NCI-H226 (cell line): ENCODE measurements at regions not wholly inside any gene's neighbourhood (a gene's known extent, or its start where the extent isn't known, plus 50 kb on each side); places are given as distances from the start of the nearest gene placed in this dataset.
"Not testable (repeated sequence)": the region's sequence is repeated elsewhere in the genome, so short reads cannot be mapped to it uniquely, and the experiment has no call there.

Experiments
- DNase-seq: peaks from one replicate; pipeline ENCODE4 v3.0.0-alpha.2; 2015

DNA sequence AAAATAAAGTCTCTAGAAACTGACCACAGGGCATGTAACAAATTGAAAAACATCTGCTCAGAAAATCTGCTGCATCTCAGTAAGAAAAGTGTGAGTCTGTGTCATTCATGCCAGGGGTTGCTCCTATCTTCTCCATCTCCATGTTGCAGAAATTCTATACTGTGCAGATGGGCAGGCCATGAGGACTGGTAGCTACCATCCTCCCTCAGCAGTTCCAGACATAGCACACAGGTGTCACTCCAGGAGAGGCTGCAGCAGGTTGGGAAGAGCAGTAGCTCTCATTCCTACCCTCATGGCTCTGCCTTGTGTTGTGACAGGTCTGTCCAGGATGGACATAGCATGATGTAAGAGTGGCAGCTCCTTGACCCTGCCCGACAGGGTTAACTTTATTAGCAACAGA is 173.4 kb downstream of the NDUFS4 start:
- no peak for DNase-seq

DNA sequence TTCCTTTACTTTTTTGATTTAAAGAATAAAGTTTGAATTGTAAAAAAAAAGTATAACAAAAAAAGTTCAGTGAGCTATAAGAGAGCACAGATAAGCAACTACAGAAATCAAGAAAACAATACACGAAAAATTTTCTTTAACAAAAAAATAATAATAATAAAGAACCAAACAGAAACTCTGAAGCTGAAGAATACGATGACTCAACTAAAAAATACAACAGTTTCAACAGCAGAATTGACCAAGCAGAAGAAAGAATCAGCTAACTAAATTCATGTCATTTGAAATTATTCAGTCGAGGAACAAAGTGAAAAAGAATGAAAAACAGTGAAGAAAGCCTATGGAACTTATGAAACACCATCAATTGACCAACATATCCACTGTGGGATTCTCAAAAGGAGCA is 177.7 kb downstream of the NDUFS4 start:
- no peak for DNase-seq

DNA sequence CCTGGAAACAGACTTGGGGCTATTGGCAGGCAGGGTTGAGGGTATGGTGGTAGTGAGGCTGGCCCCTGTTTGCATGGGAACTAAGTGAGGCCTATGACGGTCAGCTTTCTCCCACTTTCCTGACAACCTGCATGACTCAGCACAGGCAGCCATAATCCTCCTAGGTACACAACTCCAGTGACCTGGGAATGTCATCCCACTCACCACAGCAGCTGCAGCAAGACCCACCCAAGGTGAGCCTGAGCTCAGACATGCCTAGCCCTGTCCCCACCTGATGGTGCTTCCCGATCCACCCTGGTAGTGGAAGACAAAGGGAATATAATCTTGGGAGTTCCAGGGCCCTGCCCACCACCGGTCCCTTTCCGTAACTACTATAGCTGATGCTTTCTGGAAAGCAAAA is 178.7 kb downstream of the NDUFS4 start:
- no peak for DNase-seq

DNA sequence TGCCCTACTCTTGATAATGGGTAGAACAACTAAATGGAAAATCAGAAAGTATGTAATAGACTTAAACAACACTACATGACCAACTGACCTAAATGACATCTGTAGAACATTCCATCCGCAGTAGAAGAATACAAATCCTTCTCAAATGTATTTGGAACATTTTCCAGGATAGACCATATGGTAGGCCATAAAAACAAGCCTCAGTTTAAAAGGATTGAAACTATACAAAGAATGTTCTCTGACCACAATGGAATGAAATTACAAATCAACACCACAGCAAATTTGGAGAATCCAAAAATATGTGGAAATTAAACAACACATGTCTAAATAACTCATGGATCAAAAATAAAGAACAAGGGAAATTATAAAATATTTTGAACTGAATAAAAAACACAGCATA is 189.2 kb downstream of the NDUFS4 start:
- DNase-seq = no peak

DNA sequence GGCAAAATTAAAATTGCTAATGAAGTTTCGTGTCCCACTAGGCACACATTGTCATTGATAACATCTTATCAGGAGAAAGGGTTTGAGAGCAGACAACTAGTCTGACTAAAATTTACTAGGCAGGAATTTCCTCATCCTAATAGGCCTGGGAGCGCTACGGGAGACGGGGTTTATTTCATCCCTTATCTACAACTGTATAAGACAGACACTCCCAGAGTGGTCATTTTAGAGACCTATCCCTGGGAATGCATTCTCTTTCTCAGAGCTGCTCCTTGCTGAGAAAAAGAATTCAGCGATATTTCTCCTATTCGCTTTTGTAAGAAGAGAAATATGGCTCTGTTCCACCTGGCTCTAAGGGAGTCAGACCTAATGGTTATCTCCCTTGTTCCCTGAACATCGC is 191.8 kb downstream of the NDUFS4 start:
- not testable (repeated sequence) for DNase-seq

DNA sequence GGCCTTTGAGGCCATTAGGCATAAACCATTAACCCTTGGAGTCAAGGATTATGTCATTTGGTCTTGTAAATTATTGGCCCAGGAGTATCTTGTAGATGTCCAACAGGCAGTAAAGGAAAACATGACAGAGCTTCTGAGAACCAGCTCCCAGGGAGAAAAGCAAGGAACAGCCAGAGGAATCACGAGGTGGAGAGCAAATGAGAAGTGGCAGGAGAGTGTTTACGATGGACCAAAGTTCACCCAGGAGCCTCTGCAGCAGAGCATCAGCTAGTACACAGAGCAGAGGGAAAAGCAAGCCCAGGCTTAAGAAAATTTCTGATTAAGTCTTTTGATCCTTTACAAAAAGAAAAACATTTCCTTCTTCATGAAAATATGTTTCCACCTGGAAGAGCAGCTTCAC is 206.2 kb downstream of the NDUFS4 start:
- no peak for DNase-seq

DNA sequence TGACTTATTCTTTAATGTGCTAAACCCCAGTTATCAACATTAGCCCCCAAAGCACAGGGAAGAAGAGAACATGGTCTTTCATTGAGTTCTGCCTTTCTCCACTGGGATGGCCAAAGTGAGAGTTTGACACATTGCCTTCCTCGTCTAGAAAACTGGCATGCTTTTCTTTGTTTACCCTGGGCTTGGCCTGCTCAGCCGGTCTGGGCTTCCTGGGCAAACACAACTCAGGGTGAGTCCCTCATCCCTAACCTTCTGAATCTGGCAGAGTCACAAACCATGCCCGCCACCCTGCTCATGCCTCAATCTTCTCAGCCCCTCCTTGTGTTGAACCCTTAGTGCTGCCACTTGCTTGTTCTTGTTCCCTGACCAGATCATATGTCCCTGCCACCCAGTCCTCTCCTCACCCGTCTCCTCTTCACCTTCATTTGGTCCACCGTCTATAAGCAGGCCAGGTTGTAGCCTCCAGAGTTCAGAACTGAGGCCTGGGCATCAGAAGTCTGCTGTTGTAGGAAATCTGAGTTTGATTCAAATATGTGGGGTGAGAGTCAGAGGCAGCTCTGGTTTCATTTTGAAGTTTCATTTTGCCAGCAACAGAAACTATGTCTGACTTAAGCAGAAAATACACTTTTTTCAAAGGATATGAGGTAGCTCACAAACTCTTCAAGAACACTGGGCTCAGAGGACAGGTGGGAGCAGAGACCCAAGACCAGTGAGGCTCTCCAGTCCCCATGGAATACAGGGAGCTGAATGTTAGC is 217.6 kb downstream of the NDUFS4 start:
- no peak for DNase-seq

DNA sequence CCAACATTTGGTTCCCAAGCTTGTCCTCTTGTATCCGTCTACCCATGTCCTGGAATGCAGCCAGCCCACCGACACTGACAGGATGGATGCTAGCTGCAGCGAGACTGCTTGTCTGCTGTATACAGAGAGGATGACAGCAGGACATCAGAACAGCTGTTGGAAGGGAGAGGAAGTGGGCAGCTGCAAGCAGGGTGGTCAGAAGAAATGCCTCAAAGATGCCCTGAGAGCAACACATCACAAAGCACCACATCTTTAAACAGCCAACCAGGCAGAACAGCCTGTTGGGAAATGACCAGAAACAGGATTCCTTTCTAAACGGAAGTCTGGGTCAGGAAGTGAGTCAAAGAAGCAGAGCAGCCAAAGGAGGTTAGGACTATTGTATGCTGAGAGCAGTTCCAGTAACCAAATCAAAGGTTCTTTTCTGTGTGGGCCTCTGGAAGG is 219.1 kb downstream of the NDUFS4 start:
- DNase-seq = peak; percentile 63

DNA sequence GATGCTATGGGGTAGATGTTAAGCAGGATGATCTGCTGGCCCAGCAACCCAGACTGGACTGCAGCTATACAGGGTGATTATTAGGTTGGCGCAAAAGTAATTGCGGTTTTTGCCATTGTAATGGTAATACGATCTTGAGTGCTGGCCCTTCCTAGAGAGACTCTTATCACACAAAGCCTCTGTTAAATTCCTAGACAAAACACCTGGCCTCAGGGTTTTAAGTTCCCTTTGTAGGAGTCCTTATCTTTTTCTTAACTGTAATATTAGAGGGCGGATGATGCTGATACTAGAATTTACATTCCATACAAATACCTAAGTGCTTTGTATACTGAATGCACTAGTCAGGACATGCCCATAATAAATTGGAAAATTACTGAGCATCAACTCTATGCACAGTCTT is 222.2 kb downstream of the NDUFS4 start:
- peak; percentile 87 for DNase-seq

DNA sequence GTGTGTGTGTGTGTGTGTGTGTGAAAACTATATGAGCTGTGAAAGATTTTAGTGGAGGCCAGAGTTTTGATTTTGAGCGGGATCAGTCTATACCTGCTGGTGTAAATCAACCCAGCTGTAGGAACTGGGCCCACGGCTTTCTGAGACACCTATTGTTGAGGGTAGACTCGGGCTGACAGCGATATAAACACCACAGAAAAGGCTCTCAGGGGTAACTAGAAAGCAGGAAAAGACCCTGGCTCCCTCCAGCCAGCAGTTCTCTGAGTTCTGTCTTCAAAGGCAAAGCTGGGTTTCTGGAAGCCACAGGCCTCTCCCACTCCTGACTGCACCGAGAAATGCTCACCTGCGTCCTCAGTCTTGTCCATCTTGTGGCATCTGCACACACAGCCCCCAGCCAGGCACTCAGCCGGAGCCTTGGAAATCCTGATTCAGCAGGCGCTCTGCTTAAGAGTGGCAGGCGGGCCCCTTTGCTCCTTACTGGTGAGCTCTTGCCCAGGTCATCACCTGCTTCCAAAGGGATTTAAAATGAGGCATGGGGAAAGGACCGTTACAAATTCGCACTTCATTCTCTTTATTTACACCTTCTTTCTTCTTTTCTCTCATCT is 223.3 kb downstream of the NDUFS4 start:
- DNase-seq = no peak

DNA sequence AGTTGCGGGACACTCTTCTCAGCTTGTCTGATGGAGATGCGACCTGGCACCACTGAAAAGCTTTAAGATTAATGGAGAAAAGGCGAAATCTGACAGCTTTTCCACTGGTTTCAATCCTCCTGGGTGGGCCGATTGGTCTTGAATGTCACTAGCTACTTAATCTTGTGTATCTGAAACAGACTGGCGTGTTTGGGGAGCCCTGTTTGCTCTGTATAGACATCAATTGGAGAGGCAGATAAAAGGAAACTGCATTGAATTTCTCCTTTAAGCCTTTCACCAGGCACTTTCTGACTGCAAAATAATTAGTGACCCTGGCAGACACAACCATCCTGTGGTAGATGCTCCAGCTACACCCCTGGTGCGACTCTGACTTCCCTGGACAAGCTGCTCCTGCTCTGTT is 224.2 kb downstream of the NDUFS4 start:
- DNase-seq = no peak

DNA sequence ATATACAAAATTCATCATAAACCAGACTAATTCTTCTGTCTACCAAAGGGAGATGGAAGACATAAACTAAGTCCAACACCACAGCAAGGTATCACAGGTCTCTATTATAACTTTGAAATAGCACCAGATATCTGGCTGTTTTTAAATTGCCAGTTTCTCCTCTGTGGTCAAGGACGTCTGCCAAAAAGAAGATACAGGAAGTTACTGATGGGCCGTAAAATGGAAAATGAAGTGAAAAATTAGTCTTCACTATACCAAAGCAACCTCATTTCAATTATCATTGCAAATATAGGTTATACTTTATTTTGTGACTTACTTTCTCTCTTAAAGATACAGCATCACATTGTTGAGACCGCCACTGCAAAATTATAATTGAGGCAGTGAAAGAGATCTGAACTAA is 225.5 kb downstream of the NDUFS4 start:
- DNase-seq = no peak

DNA sequence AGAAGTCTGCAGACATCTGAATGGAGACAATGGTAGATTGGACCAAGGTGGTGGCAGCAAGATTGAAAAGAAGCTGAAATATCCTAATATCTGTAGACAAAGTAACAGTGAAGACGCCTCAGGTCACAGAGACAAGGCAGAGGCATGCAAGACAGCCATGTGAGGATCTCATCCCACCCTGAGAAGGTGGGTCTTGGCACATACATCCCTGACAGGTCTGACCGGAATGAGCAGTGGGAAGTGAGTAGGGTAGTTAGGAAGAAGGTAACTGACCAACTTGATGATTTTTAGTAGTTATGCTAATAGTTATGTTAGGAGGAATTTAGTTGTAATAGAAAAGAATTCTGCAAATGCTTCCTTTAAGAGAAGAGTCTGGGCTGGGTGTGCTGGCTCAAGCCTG is 229.6 kb downstream of the NDUFS4 start:
- DNase-seq = no peak

DNA sequence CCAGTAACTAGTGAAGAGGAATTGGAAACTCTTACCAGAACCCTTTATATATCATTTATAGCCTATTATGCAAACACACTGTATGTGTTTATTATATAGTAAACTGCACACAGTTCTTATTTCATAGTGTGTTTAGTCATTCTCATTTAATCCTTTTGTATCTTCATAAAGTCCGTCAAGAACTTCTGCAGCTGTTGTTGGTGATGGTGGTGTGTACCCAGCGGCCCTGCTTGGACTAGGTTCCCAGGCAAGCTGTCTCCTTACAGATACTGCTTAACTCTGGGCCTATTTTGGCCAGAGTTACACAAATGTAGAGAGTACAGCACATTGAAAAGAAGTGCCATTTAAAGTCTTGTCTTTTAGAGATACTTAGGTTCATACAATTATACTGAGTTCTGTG is 231.9 kb downstream of the NDUFS4 start:
- no peak for DNase-seq

DNA sequence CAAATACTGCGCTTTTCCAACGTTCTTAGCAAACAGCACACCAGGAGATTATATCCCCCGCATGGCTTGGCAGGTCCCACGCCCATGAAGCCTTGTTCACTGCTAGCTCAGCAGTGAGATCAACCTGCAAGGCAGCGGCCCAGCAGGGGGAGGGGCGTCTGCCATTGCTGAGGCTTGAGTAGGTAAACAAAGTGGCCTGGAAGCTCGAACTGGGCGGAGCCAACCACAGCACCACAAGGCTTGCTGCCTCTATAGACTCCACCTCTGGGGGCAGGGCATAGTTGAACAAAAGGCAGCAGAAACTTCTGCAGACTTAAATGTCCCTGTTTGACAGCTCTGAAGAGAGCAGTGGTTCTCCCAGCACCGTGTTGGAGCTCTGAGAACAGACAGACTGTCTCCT is 239.2 kb downstream of the NDUFS4 start:
- not testable (repeated sequence) for DNase-seq

DNA sequence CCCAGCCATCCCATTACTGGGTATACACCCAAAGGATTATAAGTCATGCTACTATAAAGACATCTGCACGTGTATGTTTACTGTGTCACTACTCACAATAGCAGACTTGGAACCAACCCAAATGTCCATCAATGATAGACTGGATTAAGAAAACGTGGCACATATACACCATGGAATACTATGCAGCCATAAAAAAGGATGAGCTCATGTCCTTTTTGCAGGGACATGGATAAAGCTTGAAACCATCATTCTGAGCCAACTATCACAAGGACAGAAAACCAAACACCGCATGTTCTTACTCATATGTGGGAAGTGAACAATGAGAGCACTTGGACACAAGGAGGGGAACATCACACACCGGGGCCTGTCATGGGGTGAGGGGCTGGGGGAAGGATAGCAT is 248.0 kb downstream of the NDUFS4 start:
- not testable (repeated sequence) for DNase-seq

DNA sequence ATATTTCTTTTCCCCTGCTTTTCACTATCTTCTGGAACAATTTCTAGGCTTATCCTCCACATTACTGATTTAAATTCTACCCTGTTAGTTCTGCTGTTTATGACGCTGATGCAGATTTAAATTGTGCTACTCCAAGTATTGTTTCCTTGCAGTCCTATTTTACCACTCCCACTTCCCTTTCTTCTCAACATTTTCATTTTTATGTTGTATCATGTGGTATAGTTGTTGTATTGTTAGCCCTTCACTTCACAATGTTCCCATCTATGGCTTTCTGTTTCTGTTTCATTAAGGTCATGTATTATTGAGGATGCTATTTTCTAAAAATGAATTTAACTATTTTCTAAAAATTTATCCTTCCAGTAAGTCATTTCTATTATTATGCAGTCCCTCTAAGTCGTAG is 254.4 kb downstream of the NDUFS4 start:
- no peak for DNase-seq

DNA sequence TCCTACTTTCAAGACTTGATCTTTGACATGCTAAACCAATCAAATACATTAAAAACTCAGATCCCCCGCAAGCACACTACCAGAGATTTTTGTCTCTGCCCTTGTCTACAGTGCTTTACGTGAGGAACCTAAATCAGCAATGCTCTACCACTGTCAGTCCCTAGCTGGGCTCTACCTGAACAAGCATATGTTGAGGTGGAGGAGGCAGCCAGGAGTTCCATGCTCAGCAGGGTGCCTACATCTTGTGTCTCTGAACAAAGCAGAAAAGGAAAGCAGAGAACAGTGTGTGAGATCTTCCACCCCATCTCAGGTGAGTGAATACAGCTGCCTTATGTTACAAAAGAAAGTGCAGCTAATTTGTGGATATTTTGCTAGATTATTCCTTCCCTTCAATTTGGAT is 255.0 kb downstream of the NDUFS4 start:
- DNase-seq = no peak

DNA sequence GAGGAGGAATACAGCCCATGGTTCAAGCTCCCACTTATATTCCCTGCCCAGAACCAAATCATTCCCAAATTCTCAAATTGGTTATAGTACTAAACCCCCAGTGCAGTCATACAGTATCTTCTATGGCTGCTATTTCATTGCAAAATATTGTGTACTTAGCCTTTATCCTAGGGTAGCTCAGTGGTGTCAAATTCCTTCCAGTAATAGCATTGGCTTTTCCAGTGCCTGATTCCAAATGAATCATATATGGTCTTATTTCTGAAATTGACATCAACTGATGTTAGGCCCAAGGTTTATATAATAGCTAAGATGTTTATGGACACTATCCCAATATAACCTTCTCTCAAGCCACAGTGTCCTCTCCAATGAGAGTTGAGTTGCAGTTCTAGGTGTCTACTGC is 256.7 kb downstream of the NDUFS4 start:
- no peak for DNase-seq

DNA sequence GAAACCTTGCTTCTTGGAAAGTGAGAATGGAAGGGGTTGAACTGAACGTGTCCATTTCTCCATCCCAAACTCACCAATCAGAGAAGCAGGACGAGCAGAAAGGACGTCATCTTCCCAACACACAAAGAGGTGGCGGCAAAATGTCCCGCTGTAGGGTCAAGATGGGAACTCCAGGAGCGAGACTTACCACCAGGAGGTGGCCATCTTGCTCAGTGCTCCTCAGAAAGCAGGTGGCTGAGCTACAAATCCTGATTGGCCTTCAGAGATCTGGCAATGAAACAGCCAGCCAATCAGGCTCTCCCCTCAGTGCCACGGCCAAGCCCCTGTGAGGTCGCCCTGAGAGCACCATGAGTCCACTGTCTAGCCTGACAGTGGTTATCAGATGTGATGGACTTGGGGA is 259.0 kb downstream of the NDUFS4 start:
- DNase-seq = no peak

DNA sequence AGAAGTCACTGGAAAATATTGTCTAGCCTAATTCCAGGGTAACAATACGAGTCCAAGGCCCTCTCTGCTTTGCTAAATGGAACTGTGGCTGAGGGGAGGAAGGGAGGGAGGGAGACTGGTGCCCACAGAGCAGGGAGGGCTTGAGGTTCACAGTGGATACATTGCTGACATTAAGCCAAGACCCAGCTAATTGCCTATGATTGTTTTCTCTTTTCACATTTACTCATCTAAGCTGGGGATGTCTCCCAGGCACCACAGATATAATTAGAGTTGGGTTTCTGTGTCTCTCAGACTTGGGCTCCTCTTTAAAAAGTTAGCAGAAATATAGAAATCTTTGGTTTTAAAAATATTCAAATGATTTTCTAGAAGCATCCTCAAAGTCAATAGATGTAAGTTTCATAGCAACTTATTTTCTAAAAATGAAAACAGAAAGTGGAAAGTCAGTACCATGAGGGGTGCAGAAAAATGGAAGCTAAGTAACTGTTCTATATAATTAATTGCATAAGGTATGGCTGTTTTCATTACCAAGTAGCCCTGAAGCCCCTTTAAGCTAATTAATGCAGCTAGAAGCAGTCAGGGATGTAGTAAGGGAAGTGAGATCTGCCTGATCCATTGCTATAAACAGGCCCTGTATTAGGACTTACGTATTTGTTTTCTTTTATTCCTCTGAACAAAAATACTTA is 259.8 kb downstream of the NDUFS4 start:
- no peak for DNase-seq

DNA sequence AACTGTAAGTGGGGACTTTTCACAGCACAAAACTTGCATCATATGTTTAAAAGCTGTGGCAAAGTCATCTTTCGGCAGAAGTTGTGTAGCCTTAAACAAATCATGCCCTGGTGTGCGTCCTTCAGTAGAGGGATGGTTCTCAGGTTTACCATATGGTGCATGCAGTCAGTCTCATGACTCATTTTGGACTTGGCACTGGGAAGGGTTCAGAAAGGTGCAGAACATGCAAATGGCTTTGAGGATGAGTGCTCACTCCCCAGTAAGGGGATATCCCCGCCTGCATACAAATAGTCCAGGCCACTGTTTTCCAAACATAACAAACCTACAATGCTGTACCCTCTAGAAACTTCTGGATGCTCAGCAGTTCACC is 260.3 kb downstream of the NDUFS4 start:
- no peak for DNase-seq

DNA sequence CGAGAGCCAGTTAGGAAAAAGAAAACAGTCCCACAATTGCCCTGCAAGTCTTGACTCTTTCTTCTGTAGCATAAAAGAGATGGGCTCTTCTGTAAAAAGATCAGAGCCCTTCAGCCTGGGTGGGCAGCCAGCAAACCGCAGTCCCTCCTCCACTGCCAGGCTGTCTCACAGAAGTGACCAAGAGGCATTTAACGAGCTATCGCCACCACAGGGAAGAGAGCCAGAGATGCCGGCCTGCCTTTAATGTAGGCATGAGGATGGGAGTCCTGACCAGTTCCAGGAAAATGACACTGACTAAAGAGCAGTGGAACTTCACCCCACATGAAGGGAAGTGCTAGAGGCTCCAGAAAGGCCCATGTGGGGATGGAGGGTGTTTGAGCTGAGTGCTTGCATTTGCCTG is 264.6 kb downstream of the NDUFS4 start:
- no peak for DNase-seq

DNA sequence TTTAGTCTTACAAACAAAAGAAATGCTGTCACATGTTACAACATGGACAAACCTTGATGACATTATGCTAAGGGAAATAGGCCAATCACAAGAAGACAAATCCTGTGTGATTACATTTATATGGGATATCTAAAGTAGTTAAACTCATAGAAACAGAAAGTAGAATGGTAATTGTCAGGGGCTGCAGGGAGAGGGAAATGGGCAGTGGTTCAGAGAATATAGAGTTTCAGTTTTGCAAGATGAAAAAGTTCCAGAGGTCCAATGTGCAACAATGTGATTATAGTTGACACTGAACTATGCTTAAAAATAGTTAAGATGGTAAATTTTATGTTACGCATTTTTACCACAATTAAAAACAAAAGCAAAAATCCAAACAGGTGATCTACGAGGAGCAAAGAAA is 265.5 kb downstream of the NDUFS4 start:
- no peak for DNase-seq

DNA sequence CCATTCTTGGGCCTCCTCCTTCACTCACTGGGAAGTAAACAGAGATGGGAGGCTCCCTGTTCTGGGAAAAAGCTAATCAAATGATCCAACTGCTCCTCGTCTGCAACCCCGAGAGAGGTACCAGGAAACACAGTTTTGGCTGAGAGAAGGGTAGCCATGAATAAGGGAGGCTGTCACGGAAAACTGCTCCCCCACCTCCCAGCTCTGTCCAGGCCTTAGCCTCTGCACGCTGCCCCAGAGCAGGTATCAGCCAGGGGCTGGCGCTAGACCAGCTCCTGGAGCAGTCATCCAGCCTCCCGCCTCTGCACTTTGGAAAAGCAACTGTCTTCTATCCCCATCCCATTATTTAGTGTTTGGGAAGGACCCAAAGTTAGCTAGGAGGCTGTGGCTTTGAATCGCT is 266.1 kb downstream of the NDUFS4 start:
- no peak for DNase-seq
